Vagina (tissue), 2 donors: ENCODE measurements at regions not wholly inside any gene's neighbourhood (a gene's known extent, or its start where the extent isn't known, plus 50 kb on each side); places are given as distances from the start of the nearest gene placed in this dataset.
"Not testable (repeated sequence)": the region's sequence is repeated elsewhere in the genome, so short reads cannot be mapped to it uniquely, and the experiment has no call there.

Experiments used
- POLR2AphosphoS5 ChIP-seq, 2 donors: sonication (generic); formaldehyde crosslinking; IDR thresholded peaks; one replicate each; pipeline ENCODE4 v1.9.0; 2017; ENCODE audit warnings: antibody characterized with exemption in 2 of 2, mild to moderate bottlenecking in 2 of 2, low read depth in 1 of 2; ENCODE audit not compliant: insufficient read depth in 1 of 2
- TF ChIP-seq, protein P1 (sequence below), 3 experiments: fragments of 450-650 bp in 2 of 3; fragments of 200-600 bp in 1 of 3; sonication (generic) in 1 of 3; IDR thresholded peaks; one replicate each; pipeline ENCODE4 v1.5.1; 2017 to 2019; ENCODE audit warnings: antibody characterized with exemption in 3 of 3, mild to moderate bottlenecking in 2 of 3, moderate library complexity in 2 of 3

DNA sequence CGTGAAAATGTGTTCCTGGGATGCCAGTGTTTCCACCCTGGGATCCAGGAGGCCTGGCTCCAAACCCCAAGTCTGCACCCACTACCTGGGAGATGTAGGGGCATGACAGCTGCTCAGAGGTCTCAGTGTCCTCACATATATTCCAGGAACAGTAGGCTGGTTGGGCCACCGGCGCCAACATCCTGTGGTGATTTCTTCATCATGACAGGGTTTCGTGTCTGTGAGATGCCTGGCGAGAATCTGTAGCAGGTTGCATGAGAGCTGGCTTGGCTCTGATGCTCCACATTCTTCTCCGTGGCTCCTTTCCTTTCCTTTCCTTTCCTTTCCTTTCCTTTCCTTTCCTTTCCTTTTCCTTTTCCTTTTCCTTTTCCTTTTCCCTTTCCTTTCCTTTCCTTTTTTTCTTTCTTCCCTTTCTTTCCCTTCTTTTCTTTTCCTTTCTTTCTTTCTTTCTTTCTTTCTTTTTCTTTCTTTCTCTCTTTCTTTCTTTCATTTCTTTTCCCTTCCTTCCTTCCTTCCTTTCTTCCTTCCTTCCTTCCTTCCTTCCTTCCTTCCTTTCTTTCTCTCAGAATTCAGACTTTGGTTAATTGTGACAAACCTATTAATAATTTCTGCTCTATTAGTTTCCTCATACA is 87.6 kb upstream of the DPP6 start:
- TF ChIP-seq, protein P1, sequence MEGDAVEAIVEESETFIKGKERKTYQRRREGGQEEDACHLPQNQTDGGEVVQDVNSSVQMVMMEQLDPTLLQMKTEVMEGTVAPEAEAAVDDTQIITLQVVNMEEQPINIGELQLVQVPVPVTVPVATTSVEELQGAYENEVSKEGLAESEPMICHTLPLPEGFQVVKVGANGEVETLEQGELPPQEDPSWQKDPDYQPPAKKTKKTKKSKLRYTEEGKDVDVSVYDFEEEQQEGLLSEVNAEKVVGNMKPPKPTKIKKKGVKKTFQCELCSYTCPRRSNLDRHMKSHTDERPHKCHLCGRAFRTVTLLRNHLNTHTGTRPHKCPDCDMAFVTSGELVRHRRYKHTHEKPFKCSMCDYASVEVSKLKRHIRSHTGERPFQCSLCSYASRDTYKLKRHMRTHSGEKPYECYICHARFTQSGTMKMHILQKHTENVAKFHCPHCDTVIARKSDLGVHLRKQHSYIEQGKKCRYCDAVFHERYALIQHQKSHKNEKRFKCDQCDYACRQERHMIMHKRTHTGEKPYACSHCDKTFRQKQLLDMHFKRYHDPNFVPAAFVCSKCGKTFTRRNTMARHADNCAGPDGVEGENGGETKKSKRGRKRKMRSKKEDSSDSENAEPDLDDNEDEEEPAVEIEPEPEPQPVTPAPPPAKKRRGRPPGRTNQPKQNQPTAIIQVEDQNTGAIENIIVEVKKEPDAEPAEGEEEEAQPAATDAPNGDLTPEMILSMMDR (IDR thresholded peaks at IDR 0.05): not testable (repeated sequence)
- TF ChIP-seq POLR2AphosphoS5 (IDR thresholded peaks at IDR 0.05; ENCODE audit: insufficient read depth in 1 of 2, low read depth in 1 of 2): not testable (repeated sequence)
